ENCODE measurements at regions not wholly inside any gene's neighbourhood (a gene's known extent, or its start where the extent isn't known, plus 50 kb on each side); places are given as distances from the start of the nearest gene placed in this dataset.
A peak's percentile ranks its signal among the peaks of the same experiment; 100 is the strongest.

DNA sequence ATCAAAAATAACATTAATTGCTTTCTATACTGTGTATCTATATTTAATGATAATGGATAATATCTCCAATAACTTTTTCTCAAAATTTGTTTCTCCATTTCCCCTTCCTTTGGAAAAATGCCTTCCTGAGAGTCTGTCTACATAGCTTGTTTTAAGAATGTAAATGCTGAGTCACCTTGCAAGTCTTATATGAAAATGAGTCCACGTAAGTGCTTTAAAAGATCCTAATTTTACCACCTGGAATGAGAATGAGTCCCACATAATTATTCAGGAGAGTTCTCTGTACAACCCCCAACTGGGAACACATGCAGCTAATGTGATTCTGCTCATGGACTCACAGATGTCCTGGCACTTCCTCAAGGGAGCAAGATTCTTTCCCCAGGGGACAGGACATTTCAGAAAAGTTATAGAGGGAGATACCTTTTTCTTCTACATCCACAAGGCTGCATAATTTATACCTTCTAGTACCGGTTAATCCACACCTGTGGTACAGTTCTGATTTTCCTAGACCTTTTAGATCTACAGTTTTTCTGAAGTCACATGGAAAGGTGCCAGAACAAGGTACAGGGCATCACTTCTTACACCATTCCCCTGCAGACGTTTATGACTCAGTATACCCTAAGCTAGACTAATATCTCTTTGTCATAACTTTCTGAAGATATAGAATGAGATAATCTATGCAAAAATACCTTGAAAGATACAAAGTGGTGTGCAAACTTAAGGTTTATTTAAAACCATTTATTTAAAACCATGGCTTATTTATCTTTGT is 314.1 kb downstream of the CETN3 start:
- Histone ChIP-seq H3F3A (ENCODE audit: low read length, unreplicated experiment) (peaks cover 5% of the 10 kb centered on the region), H3K4me3 (ENCODE audit: low read length) (no peak overlapping the region), H3K9ac (ENCODE audit: low read length) (no peak overlapping the region), H3K27me3 (ENCODE audit: low read length) (no peaks in the 10 kb centered on the region), H4K20me1 (ENCODE audit: low read length) (no peaks in the 10 kb centered on the region), H3K9me3 (ENCODE audit: low read length) (no peaks in the 10 kb centered on the region), H3K36me3 (ENCODE audit: low read depth, low read length) (no peaks in the 10 kb centered on the region), H3K9me2 (replicated peaks; ENCODE audit: low read length) (no peaks in the 10 kb centered on the region), H3K4me1 (ENCODE audit: insufficient read depth, low read length) (peaks cover 26% of the 10 kb centered on the region), H3K4me2 (ENCODE audit: low read length) (peak overlapping the region; percentile 9), H3K27ac (ENCODE audit: low read length) (no peak overlapping the region), H3K79me2 (ENCODE audit: low read length) (no peaks in the 10 kb centered on the region), H2AFZ (ENCODE audit: low read length) (peak overlapping the region; percentile 11; the same call in 1 of the 2 replicates)
- DNase-seq: no peak
- POLR2A ChIA-PET (ENCODE audit: unreplicated experiment): no interaction called here
- CTCF ChIA-PET: no interaction called here
- ATAC-seq: no peak
- intact Hi-C loops (cut with micrococcal nuclease): loop anchor here (10.0 kb wide), 1 partner anchor 71 kb away; no protein-coding TSS in a partner anchor
- no TSS peak for BruUV-seq (replicated peaks)
- TF ChIP-seq, protein P1, sequence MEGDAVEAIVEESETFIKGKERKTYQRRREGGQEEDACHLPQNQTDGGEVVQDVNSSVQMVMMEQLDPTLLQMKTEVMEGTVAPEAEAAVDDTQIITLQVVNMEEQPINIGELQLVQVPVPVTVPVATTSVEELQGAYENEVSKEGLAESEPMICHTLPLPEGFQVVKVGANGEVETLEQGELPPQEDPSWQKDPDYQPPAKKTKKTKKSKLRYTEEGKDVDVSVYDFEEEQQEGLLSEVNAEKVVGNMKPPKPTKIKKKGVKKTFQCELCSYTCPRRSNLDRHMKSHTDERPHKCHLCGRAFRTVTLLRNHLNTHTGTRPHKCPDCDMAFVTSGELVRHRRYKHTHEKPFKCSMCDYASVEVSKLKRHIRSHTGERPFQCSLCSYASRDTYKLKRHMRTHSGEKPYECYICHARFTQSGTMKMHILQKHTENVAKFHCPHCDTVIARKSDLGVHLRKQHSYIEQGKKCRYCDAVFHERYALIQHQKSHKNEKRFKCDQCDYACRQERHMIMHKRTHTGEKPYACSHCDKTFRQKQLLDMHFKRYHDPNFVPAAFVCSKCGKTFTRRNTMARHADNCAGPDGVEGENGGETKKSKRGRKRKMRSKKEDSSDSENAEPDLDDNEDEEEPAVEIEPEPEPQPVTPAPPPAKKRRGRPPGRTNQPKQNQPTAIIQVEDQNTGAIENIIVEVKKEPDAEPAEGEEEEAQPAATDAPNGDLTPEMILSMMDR (conservative IDR thresholded peaks at IDR 0.05; ENCODE audit: low read depth, low read length): no peak
- no peak for TF ChIP-seq EZH2 (IDR thresholded peaks at IDR 0.05; ENCODE audit: low read length, unreplicated experiment)
- no peak for TF ChIP-seq EZH2phosphoT487 (IDR thresholded peaks at IDR 0.05; ENCODE audit: borderline replicate concordance, low read length)

DNA sequence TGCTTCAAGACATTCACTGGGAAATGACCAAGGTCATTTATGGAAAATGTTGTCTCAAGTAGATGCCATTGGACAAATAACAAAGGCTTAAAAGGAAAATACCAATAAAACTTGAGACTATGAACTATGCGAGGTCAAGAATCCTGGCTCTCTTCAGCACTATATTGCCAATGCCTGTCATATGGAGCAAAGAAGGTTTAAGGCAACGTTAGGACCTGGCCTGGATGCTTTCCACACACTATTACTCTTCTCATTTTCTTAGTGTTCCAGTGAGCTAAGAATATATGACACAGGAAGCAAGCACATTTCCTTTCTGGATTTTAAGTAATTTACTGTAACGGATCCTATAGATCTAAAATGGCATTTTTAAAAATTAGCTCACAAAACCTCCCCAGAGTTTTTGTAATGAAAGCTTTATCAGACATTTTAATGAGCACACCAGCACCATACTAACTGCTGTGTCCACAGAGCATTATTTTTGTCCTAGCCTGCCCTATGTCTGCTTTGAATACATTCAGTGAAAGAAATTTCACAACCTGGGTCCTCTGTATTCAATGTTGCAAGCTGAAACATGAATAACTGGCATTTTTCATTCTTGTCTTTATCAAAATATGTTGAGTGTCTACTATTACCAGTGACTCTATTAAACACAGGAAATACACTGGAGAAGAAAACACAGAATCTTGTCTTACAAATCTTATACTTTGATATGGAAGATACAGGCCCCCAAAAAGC is 315.6 kb downstream of the CETN3 start:
- Histone ChIP-seq H3K4me3 (ENCODE audit: low read length) (no peak overlapping the region), H3K4me2 (ENCODE audit: low read length) (no peak overlapping the region), H3K9me2 (replicated peaks; ENCODE audit: low read length) (no peaks in the 10 kb centered on the region), H2AFZ (ENCODE audit: low read length) (no peak overlapping the region), H3K4me1 (ENCODE audit: insufficient read depth, low read length) (peaks cover 26% of the 10 kb centered on the region), H3K9me3 (ENCODE audit: low read length) (no peaks in the 10 kb centered on the region), H3K9ac (ENCODE audit: low read length) (no peak overlapping the region), H3K36me3 (ENCODE audit: low read depth, low read length) (no peaks in the 10 kb centered on the region), H3K27me3 (ENCODE audit: low read length) (no peaks in the 10 kb centered on the region), H3K79me2 (ENCODE audit: low read length) (no peaks in the 10 kb centered on the region), H4K20me1 (ENCODE audit: low read length) (no peaks in the 10 kb centered on the region), H3F3A (ENCODE audit: low read length, unreplicated experiment) (peaks cover 5% of the 10 kb centered on the region), H3K27ac (ENCODE audit: low read length) (no peak overlapping the region)
- ATAC-seq: no peak
- ChIA-PET POLR2A (ENCODE audit: unreplicated experiment) (no interaction called here), CTCF (no interaction called here)
- DNase-seq: no peak
- TF ChIP-seq, protein P1 (conservative IDR thresholded peaks at IDR 0.05; ENCODE audit: low read depth, low read length): no peak
- TF ChIP-seq EZH2phosphoT487 (IDR thresholded peaks at IDR 0.05; ENCODE audit: borderline replicate concordance, low read length): no peak
- no peak for TF ChIP-seq EZH2 (IDR thresholded peaks at IDR 0.05; ENCODE audit: low read length, unreplicated experiment)
- BruUV-seq (replicated peaks): no TSS peak
- intact Hi-C loops (cut with micrococcal nuclease): loop anchor here (10.0 kb wide), 1 partner anchor 69 kb away; no protein-coding TSS in a partner anchor

Measured in PC-3 (cell line).